Upper lobe of right lung (tissue), 1 donor: ENCODE measurements at regions not wholly inside any gene's neighbourhood (a gene's known extent, or its start where the extent isn't known, plus 50 kb on each side); places are given as distances from the start of the nearest gene placed in this dataset.

Source experiments
- ATAC-seq: fragments of 200-7000 bp; cut with Tn5 transposase; one replicate; pipeline ENCODE4 v1.9.1; 2020; ENCODE audit warnings: mild to moderate bottlenecking, moderate library complexity
- DNase-seq: peaks from one replicate; pipeline ENCODE4 v3.0.0-alpha.2; 2020
- H3K27ac ChIP-seq: fragments of 200-600 bp; one replicate; pipeline ENCODE4 v1.8.0; 2022
- H3K27me3 ChIP-seq: fragments of 200-600 bp; one replicate; pipeline ENCODE4 v1.8.0; 2022; ENCODE audit warnings: mild to moderate bottlenecking
- H3K36me3 ChIP-seq: fragments of 200-600 bp; one replicate; pipeline ENCODE4 v1.8.0; 2022
- H3K4me1 ChIP-seq: fragments of 200-600 bp; one replicate; pipeline ENCODE4 v1.8.0; 2022
- H3K4me3 ChIP-seq: fragments of 200-600 bp; one replicate; pipeline ENCODE4 v1.8.0; 2022; ENCODE audit warnings: mild to moderate bottlenecking
- H3K9me3 ChIP-seq: fragments of 200-600 bp; one replicate; pipeline ENCODE4 v1.8.0; 2022
- intact Hi-C: fragments of 100-400 bp; cut with DNase I; formaldehyde crosslinking; loops from one replicate; pipeline ENCODE4 v1.11.0; 2022
- TF ChIP-seq, protein P1 (sequence below): fragments of 200-600 bp; IDR thresholded peaks from one replicate; pipeline ENCODE4 v1.8.0; 2022; ENCODE audit warnings: antibody characterized with exemption
- donor health status: DM: no; HTN: yes; CAD: no; lungs with severe emphysema.

GRCh38 chr12:65546528-65546927 is 268.0 kb downstream of the MSRB3 start:
- no peak overlapping the region for H3K4me3 ChIP-seq
- H3K9me3 ChIP-seq, result peaks cover under 1% of the 10 kb centered on the region
- no peaks in the 10 kb centered on the region for H3K27me3 ChIP-seq
- no peaks in the 10 kb centered on the region for H3K36me3 ChIP-seq
- DNase-seq (no peak), ATAC-seq (no peak)
- TF ChIP-seq, protein P1, sequence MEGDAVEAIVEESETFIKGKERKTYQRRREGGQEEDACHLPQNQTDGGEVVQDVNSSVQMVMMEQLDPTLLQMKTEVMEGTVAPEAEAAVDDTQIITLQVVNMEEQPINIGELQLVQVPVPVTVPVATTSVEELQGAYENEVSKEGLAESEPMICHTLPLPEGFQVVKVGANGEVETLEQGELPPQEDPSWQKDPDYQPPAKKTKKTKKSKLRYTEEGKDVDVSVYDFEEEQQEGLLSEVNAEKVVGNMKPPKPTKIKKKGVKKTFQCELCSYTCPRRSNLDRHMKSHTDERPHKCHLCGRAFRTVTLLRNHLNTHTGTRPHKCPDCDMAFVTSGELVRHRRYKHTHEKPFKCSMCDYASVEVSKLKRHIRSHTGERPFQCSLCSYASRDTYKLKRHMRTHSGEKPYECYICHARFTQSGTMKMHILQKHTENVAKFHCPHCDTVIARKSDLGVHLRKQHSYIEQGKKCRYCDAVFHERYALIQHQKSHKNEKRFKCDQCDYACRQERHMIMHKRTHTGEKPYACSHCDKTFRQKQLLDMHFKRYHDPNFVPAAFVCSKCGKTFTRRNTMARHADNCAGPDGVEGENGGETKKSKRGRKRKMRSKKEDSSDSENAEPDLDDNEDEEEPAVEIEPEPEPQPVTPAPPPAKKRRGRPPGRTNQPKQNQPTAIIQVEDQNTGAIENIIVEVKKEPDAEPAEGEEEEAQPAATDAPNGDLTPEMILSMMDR, result no peak
- H3K27ac ChIP-seq, result no peak overlapping the region
- no peaks in the 10 kb centered on the region for H3K4me1 ChIP-seq
- intact Hi-C loops, result no loop called here

GRCh38 chr12:65556676-65557437 is 267.4 kb upstream of the HMGA2 start:
- peak; percentile 100 for ATAC-seq
- DNase-seq, result peak; percentile 87
- Histone ChIP-seq H3K4me1 (no peaks in the 10 kb centered on the region), H3K4me3 (no peak overlapping the region), H3K36me3 (no peaks in the 10 kb centered on the region), H3K9me3 (no peaks in the 10 kb centered on the region), H3K27ac (no peak overlapping the region), H3K27me3 (no peaks in the 10 kb centered on the region)
- intact Hi-C loops, result no loop called here
- TF ChIP-seq, protein P1, result peak; percentile 92

- no peaks in the 10 kb centered on the region for H3K27me3 ChIP-seq
- no peak for DNase-seq
Observed at GRCh38 chr12:65557438-65558181, 266.7 kb upstream of the HMGA2 start.

DNA sequence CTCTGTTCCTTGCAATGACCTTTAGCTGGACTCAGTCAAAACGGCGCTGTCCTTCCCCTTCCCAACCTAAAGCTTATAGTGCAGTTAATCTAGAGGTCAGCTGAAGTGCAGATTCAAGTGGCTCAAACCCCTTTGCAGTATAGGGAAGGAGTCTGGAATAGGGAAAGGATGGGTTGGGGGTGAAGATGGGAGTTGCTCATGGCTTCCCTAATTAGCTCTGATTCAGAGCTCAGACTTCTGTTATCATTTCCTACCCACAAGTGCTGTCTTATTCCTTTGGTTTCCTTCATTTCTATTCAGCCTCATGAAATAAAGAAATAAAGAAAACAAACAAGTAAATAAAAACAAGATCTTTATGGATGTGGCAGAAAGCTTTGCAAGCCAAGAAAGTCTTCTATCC is 264.0 kb upstream of the HMGA2 start:
- DNase-seq, result no peak
- Histone ChIP-seq H3K4me3 (no peak overlapping the region), H3K9me3 (no peaks in the 10 kb centered on the region), H3K4me1 (no peaks in the 10 kb centered on the region), H3K27me3 (peaks cover 8% of the 10 kb centered on the region), H3K36me3 (no peaks in the 10 kb centered on the region), H3K27ac (no peak overlapping the region)
- ATAC-seq, result no peak
- intact Hi-C loops, result no loop called here
- TF ChIP-seq, protein P1, result no peak

More at GRCh38 chr12:65557438-65558181, 266.7 kb upstream of the HMGA2 start:
- no peak for ATAC-seq
- Histone ChIP-seq H3K36me3 (no peaks in the 10 kb centered on the region), H3K27ac (no peak overlapping the region), H3K4me1 (no peaks in the 10 kb centered on the region), H3K9me3 (no peaks in the 10 kb centered on the region), H3K4me3 (no peak overlapping the region)
- TF ChIP-seq, protein P1, result no peak
- intact Hi-C loops, result no loop called here

- H3K27me3 ChIP-seq, result peaks cover 8% of the 10 kb centered on the region
- DNase-seq, result no peak
- TF ChIP-seq, protein P1, result no peak
- H3K4me1 ChIP-seq, result no peaks in the 10 kb centered on the region
- no peak for ATAC-seq
- intact Hi-C loops, result no loop called here
- no peaks in the 10 kb centered on the region for H3K9me3 ChIP-seq
- no peak overlapping the region for H3K27ac ChIP-seq
- H3K4me3 ChIP-seq, result no peak overlapping the region
- no peaks in the 10 kb centered on the region for H3K36me3 ChIP-seq
Observed at GRCh38 chr12:65561798-65562382, 262.4 kb upstream of the HMGA2 start.
